HG02588 (cell line): ENCODE measurements at regions not wholly inside any gene's neighbourhood (a gene's known extent, or its start where the extent isn't known, plus 50 kb on each side); places are given as distances from the start of the nearest gene placed in this dataset.

ENCODE experiments used
- ATAC-seq: cut with Tn5 transposase; IDR thresholded peaks from one replicate; pipeline ENCODE4 v1.9.1; 2021; ENCODE audit warnings: mild to moderate bottlenecking, moderate library complexity; ENCODE audit not compliant: unreplicated experiment

GRCh38 chr16:55041540-55042234 lies 111.0 kb downstream of the IRX5 start:
- no peak for ATAC-seq

DNA sequence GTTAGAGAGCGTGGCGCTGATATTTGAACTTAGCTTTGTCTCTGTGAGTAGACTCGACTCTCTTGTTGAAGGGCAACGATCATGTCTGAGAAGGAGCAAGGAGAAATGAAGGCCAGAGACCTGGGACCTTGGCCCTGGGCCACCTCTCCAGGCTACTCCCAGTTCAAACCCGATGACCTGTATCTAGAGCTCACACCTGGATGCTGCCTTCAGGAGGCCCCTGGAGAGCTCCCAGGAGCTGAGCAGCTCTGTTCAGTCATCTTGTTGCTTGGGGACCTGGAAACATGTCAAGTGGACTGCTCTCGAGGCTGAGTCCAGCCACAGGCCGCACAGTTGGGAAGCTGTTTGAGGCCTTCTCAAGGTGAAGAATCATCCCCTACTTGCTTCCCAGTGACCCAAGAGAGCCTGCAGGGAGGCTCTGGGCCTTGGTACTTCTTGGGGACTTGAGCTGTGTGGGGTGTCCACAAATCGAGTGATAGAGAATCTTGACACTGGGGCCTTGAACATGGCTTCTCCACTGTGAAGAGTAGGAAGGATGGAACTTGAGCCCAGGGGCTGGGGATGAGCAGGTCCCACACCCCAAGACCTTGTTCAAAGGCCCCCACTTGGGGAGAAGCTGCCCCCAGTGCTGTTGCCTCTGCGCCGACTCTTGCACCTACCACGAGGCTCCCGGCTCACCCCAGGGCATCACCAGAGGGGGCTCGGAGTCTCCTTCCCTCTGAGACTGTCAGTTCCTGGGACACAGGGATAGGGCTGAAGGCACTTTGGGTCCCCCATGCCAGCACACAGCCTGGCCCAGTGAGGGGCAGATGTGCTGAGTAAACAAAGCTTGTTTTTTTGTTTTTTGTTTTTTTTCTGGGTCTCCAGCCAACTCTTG lies 112.1 kb downstream of the IRX5 start:
- no peak for ATAC-seq

- ATAC-seq = no peak
These were observed 112.8 kb downstream of the IRX5 start for GRCh38 chr16:55043499-55043898.

DNA sequence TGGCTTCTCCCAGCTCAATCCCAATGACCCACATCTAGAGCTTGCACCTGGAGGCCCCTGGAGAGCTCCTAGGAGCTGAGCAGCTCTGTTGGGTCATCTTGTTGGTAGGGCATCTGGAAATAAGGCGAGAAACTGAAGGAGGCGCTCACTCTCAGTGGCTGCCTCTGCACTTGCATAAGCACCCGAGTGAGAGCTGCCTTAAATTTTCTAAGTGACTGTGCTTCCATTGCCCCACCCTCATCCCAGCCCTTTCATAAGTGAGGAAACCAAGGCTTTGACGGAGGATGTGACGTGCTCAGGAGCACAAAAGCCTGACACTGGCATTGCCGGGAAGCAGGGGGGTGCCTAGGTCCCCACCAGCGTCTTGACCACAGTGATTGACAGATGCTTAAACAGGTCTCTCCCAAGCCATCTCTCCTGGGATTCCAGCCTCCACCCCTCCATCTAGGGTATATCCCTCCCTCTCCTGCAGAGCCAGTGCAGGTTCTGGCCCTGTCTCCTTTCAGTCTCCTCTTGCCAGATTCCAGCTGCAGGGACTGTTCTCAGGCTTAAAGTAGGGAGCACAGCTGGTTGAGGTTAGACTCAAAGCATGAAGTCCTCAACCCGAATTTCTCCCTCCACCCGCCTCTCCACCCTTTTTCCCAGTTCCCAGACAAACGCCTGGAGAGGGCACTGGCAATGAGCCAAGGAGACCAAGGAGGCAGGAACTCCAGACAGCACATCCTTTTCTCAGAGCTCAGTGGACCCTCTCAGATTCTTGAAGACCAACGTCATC lies 113.7 kb downstream of the IRX5 start:
- ATAC-seq = no peak

- no peak for ATAC-seq
These were observed 114.7 kb downstream of the IRX5 start for GRCh38 chr16:55045329-55045728.

DNA sequence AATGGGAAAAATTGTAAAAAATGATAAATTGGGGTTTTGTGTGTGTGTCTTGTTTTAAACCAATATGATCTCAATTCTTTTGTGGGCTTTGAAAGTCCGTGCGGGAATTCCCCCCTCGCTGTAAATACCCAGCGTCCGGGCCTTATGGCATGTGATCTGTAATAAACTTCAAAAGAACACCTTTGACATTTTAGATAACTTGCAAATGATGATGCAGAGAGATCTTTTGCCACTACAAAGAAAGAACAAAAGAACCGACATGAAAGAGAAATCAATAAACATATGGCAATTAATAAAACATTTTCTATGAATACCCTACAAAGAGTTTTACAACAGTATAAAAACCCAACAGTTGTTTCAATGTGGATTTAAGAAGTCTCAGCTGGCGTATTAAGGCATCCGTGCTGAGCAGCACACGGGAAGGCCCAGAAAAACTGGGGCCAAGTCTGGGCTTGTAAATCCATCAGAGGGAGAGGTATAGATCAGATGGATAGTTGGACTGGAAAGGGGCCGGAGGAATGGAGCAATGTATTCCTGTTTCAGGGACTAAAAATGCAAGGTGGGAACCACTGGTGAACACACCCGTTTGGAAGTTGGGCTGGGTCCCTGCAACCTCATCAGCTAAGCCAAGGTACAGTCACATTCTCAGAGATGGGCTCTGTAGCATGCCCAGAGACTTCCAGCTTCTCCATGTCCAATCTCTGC lies 115.2 kb downstream of the IRX5 start:
- no peak for ATAC-seq

DNA sequence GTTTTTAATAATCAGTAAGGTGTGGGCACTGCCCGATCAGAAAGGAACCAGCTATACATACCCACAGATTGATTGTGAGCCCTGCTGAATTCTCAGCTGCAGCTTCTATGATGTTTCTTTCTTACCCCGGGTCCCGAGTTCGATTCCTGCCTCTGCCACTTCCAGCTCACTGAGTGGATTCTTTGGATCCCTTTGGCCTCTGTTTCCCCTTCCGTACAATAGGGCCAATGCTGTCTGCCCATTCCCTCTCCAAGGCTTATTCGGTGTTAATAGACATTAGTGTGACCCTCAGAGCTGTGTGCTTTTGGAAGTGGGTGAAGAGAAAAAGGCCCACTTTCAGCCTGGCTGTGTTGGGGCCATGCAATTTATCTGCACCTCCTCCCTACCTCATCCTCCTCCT lies 115.8 kb downstream of the IRX5 start:
- ATAC-seq = no peak

- no peak for ATAC-seq
These were observed 116.3 kb downstream of the IRX5 start for GRCh38 chr16:55046916-55047315.

- ATAC-seq = no peak
These were observed 116.7 kb downstream of the IRX5 start for GRCh38 chr16:55047331-55047730.

DNA sequence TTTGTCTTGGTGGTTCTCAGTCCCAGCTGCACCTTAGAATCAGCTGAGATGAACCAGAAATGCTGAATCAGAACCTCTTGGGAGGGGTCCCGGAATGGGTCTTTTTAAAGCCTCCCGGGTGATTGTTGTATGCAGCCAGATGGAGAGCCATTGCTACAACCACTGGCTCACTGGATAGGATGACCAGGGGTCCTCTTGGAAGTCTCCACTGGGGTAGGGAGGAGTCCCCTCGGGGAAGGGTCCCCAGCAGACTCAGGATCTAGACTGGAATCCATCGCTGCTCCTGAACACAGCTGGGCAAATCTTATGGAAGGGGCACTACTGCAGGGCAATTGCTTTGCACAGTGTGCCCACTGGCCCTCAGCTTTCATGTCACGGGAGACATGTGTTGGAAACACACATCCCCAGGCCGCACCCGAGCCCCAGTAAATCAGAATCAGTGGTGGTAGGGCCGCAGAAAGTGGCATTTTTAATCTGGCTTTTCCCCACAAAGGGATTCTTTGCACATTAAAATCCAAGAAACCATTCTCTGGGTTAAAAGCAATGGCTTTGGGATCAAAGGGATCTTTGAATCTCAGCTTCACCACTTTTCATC lies 117.3 kb downstream of the IRX5 start:
- ATAC-seq = no peak

GRCh38 chr16:55048745-55049144 lies 118.1 kb downstream of the IRX5 start:
- no peak for ATAC-seq

DNA sequence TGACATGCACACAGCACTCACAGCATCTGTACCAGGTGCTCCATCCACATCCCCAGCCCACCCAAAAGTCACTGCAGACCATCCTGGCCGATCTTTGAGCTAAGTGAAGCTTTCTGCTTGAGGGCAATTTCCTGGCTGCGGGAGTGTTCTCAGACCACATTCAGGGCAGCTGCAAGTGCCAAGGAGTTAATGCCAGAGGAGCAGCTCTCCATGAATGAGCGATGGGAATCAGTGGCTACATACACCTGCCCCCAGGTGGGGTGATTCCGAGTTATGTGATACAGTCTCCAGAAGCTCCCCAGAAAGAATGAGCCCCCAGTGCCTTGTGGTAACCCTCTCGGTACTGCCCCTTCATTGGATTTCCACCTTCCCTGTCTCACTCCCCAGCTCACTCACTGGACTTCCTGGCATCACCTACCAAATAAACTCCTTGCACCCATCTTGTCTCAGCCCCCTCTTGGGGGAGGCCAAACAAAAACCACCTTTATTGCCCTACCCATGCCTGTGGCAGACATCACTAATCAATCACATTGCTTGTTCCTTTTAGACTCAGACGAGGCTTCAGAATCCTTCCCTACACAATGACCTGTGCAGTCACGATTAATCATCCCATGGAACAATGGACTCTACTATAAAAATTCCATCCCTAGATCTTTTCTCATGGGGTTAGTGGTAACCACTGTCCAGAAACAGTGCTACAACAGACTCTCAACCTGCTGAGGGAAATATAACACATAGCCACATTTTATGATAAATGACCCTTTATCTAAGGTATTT lies 121.1 kb downstream of the IRX5 start:
- ATAC-seq = no peak

- no peak for ATAC-seq
These were observed 121.7 kb downstream of the IRX5 start for GRCh38 chr16:55052348-55052734.

GRCh38 chr16:55052741-55053415 lies 122.2 kb downstream of the IRX5 start:
- ATAC-seq = no peak

DNA sequence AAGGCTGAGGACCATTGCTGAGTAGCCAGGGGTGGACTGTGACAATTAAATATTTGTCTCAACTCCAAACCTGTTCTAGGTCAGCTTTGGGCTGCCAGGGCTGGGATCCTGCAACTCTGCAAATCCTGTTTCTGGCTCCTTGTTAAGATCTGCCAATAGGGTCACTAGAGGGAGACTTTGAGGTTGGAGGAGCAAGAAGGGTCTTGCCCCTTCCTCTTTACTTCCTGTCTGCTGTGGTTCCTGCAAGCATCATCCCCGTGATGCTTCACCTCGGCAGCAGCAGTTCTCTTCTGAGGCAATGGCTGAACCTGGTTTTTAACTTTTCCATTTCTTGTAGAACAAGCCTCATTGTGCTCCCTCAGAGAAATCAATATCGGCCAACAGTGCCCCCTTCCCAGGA lies 124.6 kb downstream of the IRX5 start:
- no peak for ATAC-seq

GRCh38 chr16:55056585-55057401 lies 126.1 kb downstream of the IRX5 start:
- no peak for ATAC-seq

GRCh38 chr16:55057866-55058265 lies 127.2 kb downstream of the IRX5 start:
- ATAC-seq = no peak

- no peak for ATAC-seq
These were observed 127.9 kb downstream of the IRX5 start for GRCh38 chr16:55058576-55058975.
